ENCODE measurements at regions not wholly inside any gene's neighbourhood (a gene's known extent, or its start where the extent isn't known, plus 50 kb on each side); places are given as distances from the start of the nearest gene placed in this dataset.
A peak's percentile ranks its signal among the peaks of the same experiment; 100 is the strongest.

GRCh38 chrX:127726227-127726626 lies 326.0 kb downstream of the ACTRT1 start:
- Histone ChIP-seq H3K27ac (ENCODE audit: insufficient read length, low read depth, low read length) (no peak overlapping the region), H3K14ac (ENCODE audit: insufficient read depth, low read length) (no peak overlapping the region), H3K79me2 (ENCODE audit: insufficient read depth, low read length) (no peaks in the 10 kb centered on the region), H2BK5ac (ENCODE audit: insufficient read length, low read length) (no peak overlapping the region), H3T11ph (ENCODE audit: low read length) (no peak overlapping the region), H2AK5ac (ENCODE audit: insufficient read length, low read length) (no peak overlapping the region), H3K27me3 (ENCODE audit: insufficient read depth, low read length) (no peaks in the 10 kb centered on the region), H4K8ac (replicated peaks; ENCODE audit: insufficient read length, low read depth, low read length) (no peak overlapping the region), H3K79me1 (ENCODE audit: insufficient read depth, low read depth, low read length, poor library complexity, severe bottlenecking) (no peaks in the 10 kb centered on the region), H4K20me1 (ENCODE audit: control insufficient read depth, insufficient read depth, insufficient read length) (no peaks in the 10 kb centered on the region), H3K23me2 (ENCODE audit: insufficient read length, low read depth, low read length, poor library complexity, severe bottlenecking) (no peaks in the 10 kb centered on the region), H2BK12ac (ENCODE audit: insufficient read length, low read depth, low read length) (no peak overlapping the region), H2AFZ (ENCODE audit: low read length) (no peak overlapping the region), H3K4me1 (ENCODE audit: insufficient read depth, low read length) (no peaks in the 10 kb centered on the region), H3K18ac (ENCODE audit: insufficient read length, low read depth, low read length) (no peak overlapping the region), H3K9me3 (ENCODE audit: control insufficient read depth, low read depth, low read length) (no peaks in the 10 kb centered on the region), H3K9ac (ENCODE audit: extremely low read depth, insufficient read length, low read length) (no peak overlapping the region), H2BK120ac (ENCODE audit: low read depth, low read length, poor library complexity, severe bottlenecking) (no peak overlapping the region), H4K5ac (ENCODE audit: insufficient read length, low read depth, low read length) (no peak overlapping the region), H4K91ac (ENCODE audit: insufficient read length, low read depth, low read length) (no peak overlapping the region), H3K56ac (ENCODE audit: insufficient read length, low read depth, low read length) (no peak overlapping the region), H3K4me2 (ENCODE audit: insufficient read depth, insufficient read length, low read length) (no peak overlapping the region), H2BK20ac (ENCODE audit: low read depth, low read length, poor library complexity, severe bottlenecking) (no peak overlapping the region), H3K4ac (ENCODE audit: low read depth, low read length) (no peak overlapping the region), H2BK15ac (ENCODE audit: low read depth, low read length) (no peak overlapping the region), H3K23ac (ENCODE audit: insufficient read length, low read depth, low read length) (no peak overlapping the region)
- Mint-ChIP-seq H3K36me3 (ENCODE audit: insufficient read depth in 1 of 3, low read depth in 3 of 3) (peaks cover 0 to 8% (median 2%) of the 10 kb centered on the region in 3 experiments; a peak in 3 of 7 replicates), H3K27me3 (ENCODE audit: low read depth) (no peaks in the 10 kb centered on the region), H3K4me3 (no peak overlapping the region), H3K9me3 (peaks cover 5 to 44% of the 10 kb centered on the region in 2 experiments; a peak in 3 of 5 replicates), H3K4me1 (peaks cover 3 to 16% of the 10 kb centered on the region in 2 experiments; a peak in 2 of 4 replicates), H3K27ac (peak overlapping the region in 2 of 3 experiments; percentile 52 to 61; a peak in 2 of 7 replicates)
- TF ChIP-seq CTCF (conservative IDR thresholded peaks at IDR 0.05) = no peak
- DNase-seq = no peak
